SIG-M5 (cell line): ENCODE measurements at regions not wholly inside any gene's neighbourhood (a gene's known extent, or its start where the extent isn't known, plus 50 kb on each side); places are given as distances from the start of the nearest gene placed in this dataset.
"Not testable (repeated sequence)": the region's sequence is repeated elsewhere in the genome, so short reads cannot be mapped to it uniquely, and the experiment has no call there.

Experiments
- DNase-seq: peaks from one replicate; lab custom pipeline; 2025; lab: John Stamatoyannopoulos, UW

DNA sequence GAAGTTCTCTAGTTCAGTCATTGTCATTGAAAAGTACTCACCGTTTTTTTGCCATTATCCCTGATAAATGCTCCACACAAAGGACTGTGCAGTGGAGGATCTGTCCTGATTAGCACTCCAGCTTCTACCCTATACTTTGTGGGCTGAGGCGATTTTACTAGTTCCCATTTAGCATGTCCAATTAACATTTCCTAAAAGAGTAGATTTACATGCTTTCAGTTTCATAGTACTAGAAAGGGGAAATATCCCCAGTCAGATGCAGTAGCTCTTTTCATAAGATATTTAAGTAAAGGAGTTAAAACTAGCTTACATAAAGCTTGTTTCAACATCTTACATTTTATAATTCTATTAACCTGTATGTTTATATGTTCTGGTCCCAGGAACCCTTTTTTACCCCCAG, 144.9 kb upstream of the APOOL start:
- not testable (repeated sequence) for DNase-seq

DNA sequence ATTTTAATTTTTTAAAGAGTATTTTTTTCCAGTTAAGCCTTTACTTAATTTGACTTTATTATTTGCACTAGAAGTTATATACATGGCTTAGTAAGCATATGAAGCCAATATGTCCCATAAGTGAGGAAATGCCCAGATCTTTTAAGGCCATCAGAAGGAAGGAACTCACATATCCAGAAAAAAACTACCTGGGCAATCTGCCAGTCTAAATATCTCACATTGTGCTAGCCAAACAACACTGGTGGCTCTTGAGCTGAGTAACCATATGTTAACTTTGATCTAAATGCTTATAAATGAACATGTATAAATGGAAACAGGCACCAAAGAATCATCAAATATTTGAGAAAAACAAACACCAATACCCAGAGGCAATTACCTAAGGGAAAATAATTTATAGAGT, 138.6 kb upstream of the APOOL start:
- DNase-seq: no peak

- not testable (repeated sequence) for DNase-seq
Measured at GRCh38 chrX:84870281-84870680, 133.4 kb upstream of the APOOL start.

- not testable (repeated sequence) for DNase-seq
Measured at GRCh38 chrX:84872160-84872771, 131.4 kb upstream of the APOOL start.

GRCh38 chrX:84873176-84873575, 130.5 kb upstream of the APOOL start:
- no peak for DNase-seq

GRCh38 chrX:84876876-84877275, 126.8 kb upstream of the APOOL start:
- DNase-seq: no peak

DNA sequence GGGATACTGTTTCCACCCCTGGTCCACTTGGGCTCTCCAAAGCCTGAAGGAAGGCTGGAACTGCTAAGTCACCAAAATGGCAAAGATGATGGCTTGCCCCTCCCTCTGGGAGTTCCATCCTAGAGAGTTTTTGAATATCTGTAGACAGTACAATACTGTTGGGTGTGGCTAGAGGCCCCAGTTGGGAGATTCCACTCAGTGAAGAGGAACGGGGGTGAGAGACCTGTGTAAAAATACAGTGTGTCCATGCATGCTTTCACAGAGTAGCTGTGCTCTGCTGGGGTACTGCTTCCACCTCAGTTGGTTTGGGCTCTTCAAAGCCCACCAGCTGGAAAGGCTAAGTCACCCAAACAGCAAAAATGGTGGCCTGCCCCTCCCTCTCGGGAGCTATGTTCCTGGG, 109.8 kb upstream of the APOOL start:
- no peak for DNase-seq

DNA sequence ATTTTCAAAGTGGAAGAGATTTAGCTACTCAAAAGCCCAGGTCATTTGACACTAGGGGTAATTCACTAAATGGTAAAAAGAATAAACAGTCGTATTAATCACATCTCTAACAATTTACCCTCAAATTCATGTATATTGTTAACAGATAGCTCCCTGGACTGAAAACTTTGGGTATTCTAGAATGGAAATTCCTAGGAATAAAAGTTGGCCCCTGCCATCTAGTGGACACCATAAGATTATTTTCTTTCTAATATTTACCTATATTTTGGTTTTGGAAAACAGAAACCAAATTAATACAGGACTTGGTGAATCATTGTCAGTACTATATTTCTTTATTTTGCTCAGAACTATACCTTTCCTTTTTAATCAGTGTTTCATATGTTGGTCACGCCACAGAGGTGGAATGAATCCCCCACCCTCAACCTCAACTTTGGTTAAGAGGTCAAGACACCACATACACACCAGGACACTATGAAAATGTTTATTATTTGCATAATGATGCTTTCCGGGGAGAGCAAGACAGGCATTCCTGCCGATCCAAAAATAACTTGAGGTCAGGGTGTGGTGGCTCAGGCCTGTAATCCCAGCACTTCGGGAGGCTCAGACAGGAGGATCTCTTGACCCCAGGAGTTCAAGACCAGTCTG, 96.2 kb upstream of the APOOL start:
- no peak for DNase-seq

- no peak for DNase-seq
Measured at GRCh38 chrX:84909151-84909550, 94.5 kb upstream of the APOOL start.

GRCh38 chrX:84924624-84925023, 79.1 kb upstream of the APOOL start:
- DNase-seq: no peak

DNA sequence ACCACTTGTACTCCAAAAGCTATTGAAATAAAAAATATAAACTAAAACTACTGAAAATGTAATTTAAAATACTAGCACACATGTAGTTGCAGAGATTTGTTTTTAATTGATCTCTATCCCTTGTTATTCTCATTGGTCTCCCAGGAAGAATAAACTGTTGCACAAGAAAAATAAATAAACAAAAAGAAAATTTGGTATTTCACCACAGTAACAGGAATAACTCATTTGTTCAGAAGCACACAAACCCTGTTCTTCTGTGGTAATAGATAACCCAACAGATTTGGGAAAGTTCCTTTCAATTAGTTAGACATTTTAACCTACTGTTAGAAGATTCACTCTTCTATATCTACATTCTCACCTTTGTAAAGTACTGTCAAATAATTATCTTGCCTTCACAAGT, 70.9 kb upstream of the APOOL start:
- DNase-seq: no peak

DNA sequence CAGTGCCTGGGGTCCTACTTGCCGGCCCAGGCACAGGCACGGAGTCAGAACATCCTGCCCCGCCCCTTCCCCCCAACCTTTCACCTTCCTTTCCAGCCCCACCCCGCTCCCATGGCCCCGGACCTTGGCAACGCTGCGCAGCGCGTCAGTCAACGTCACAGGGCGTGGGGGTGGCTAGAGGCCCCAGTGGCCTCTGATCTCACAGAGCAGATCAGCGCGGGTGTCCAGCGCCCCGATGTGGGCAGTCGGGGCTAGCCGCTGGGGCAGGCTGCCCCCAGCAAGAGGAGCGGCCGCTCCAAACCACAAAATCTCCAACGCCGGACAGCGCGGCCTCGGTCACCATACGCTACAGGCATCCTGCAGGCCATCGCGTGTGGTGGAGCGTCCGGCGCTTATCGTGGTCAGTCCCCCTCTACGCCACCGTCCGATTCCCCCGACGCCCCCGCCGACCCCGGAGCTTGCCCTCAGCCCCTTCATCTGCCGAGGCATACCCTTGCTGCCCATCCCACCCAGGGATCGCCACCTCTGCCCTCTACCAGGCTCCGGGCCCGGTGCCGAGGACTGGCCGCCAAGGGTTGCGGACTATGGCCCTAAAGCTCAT, 69.6 kb upstream of the APOOL start:
- no peak for DNase-seq
